Activated naive CD8-positive, alpha-beta T cell treated with anti-CD3 and anti-CD28 coated beads, Interleukin-2, amount 10 ng/mL, durations not matched to agents 7 days and 5 days (primary cell): ENCODE measurements at regions not wholly inside any gene's neighbourhood (a gene's known extent, or its start where the extent isn't known, plus 50 kb on each side); places are given as distances from the start of the nearest gene placed in this dataset.

Experiments
- ATAC-seq: fragments of 150-1000 bp; cut with Tn5 transposase; one replicate; pipeline ENCODE4 v1.10.0; 2021; ENCODE audit warnings: low read depth, moderate library complexity
- POLR2A ChIA-PET: fragments of 350-600 bp; sonication (Branson Sonifier 250); formaldehyde crosslinking; loops from one replicate; lab custom pipeline; 2021; ENCODE audit warnings: antibody characterized with exemption; lab: Charles Lee
- DNase-seq: peaks from one replicate; pipeline ENCODE4 v3.0.0; 2021
- H3K27ac Mint-ChIP-seq: one replicate; pipeline ENCODE4 v1.8.0; 2022; ENCODE audit warnings: mild to moderate bottlenecking, mixed read lengths
- H3K27me3 Mint-ChIP-seq: one replicate; pipeline ENCODE4 v1.8.0; 2022; ENCODE audit warnings: mild to moderate bottlenecking, moderate library complexity, mixed read lengths
- H3K36me3 Mint-ChIP-seq: one replicate; pipeline ENCODE4 v1.8.0; 2021; ENCODE audit warnings: mild to moderate bottlenecking, mixed read lengths
- H3K4me1 Mint-ChIP-seq: one replicate; pipeline ENCODE4 v1.8.0; 2021; ENCODE audit warnings: mixed read lengths
- H3K4me3 Mint-ChIP-seq: one replicate; pipeline ENCODE4 v1.8.0; 2022; ENCODE audit warnings: mild to moderate bottlenecking, moderate library complexity, mixed read lengths
- H3K9me3 Mint-ChIP-seq: one replicate; pipeline ENCODE4 v1.8.0; 2021; ENCODE audit warnings: mixed read lengths

DNA sequence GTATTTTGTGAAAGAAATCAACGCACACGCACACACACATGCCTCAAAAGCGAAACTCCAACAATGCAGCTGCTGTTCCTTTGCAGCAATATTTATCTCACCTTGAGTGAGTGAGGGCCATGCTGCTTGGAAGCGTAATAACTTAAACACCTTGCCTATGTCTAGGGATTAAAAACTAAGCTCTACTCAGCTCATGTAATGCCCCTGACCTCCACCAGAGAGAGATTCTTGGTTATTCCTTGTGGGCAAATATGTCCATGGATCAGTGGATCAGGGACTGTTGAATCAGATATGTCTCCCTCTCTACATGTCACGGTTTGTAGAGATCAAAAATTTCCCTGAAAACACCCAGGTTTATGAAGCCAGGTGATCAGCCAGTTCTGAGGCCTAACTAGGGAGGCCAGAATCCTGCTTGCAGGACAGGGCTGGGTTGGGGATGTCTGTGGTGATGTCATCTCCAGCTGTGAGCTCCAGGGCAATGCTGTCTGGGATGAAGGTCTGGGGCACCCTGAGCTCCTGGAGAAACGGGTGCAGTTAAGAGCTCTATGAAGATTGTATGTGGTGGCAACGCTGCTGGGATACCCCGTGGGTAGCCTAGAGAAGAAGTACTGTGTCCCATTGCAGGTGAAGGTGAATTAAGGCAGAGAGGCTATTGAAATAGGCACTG lies 149.4 kb downstream of the KCNJ12 start:
- Mint-ChIP-seq H3K4me3 (no peak overlapping the region), H3K9me3 (no peaks in the 10 kb centered on the region), H3K4me1 (no peaks in the 10 kb centered on the region), H3K27ac (no peak overlapping the region), H3K36me3 (no peaks in the 10 kb centered on the region), H3K27me3 (peaks cover 5% of the 10 kb centered on the region)
- POLR2A ChIA-PET, result no interaction called here
- no peak for ATAC-seq
- no peak for DNase-seq

DNA sequence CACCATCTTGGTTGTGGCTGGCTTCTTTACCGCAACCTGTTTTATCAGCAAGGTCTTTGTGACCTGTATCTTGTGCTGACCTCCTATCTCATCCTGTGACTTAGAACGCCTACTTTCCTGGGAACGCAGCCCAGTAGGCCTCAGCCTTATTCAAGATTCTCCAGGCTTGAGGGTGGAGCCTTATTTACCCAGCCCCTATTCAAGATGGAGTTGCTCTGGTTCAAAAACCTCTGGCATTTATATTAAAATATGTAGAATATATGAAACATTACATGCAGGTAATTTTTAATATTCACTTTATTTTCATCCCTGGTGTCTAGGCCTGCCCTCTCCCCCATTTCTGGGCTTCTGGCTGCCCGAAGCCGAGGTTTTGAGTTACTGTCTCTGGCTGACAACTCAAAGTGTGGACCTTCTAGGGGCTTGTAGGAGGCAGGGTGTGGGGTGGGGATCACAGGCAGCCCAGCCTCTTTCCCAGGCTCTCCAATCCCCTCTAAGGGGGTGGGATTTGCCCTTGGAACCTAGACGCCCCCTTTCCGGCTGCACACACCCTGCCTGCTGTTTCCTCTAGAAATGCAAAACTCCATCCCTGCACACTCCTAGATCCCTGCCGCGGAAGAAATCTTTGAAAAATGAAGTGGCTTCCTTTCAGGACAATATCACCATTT lies 152.0 kb downstream of the KCNJ12 start:
- Mint-ChIP-seq H3K9me3 (no peaks in the 10 kb centered on the region), H3K27ac (no peak overlapping the region), H3K4me1 (peaks cover 9% of the 10 kb centered on the region), H3K4me3 (no peak overlapping the region), H3K27me3 (peaks cover 2% of the 10 kb centered on the region), H3K36me3 (peaks cover 2% of the 10 kb centered on the region)
- no peak for DNase-seq
- POLR2A ChIA-PET, result no interaction called here
- no peak for ATAC-seq

DNA sequence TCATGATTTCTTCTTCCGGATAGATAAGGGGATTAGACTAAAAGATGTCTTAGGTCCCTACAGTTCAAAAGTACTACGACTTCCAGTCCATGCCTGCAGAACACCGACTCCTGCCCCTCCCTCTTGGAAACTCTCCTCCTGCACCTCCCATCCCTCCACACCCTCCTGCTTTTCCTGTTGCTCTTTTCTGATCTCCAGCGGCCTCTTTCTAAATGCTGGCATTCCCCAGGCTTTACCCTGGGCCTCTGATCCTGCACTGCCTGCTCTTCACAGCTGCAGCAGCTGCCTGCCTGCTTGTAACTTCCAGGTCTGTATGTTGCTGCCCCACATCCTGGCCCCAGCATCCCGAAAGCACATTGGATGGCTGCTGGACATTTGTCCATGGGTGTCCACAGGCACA lies 154.2 kb downstream of the KCNJ12 start:
- Mint-ChIP-seq H3K4me3 (no peak overlapping the region), H3K36me3 (peaks cover 8% of the 10 kb centered on the region), H3K4me1 (peaks cover 13% of the 10 kb centered on the region), H3K27ac (no peak overlapping the region), H3K9me3 (no peaks in the 10 kb centered on the region), H3K27me3 (no peaks in the 10 kb centered on the region)
- ATAC-seq (no peak), DNase-seq (no peak)
- POLR2A ChIA-PET, result no interaction called here

DNA sequence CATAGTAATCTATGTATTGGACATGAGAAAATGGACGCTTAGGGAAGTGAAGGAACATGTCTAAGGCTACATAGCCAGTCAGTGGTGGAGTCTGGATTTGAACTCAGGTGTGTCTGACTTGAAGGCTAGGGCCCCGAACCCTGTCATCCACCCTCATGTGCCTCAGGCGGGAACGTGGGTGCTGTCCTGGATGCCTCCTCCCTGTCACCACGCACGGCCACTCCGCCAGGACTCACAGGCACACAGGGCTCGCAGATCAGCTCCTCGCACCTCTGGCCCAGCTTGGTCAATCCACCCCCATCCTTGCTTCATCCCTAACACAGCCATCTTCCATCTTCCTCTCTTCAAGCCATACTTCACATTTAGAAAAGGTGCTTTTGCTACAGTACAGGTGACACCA lies 154.7 kb downstream of the KCNJ12 start:
- Mint-ChIP-seq H3K9me3 (no peaks in the 10 kb centered on the region), H3K4me3 (no peak overlapping the region), H3K27ac (no peak overlapping the region), H3K36me3 (peaks cover 13% of the 10 kb centered on the region), H3K4me1 (peaks cover 13% of the 10 kb centered on the region), H3K27me3 (no peaks in the 10 kb centered on the region)
- POLR2A ChIA-PET, result no interaction called here
- no peak for ATAC-seq
- no peak for DNase-seq

DNA sequence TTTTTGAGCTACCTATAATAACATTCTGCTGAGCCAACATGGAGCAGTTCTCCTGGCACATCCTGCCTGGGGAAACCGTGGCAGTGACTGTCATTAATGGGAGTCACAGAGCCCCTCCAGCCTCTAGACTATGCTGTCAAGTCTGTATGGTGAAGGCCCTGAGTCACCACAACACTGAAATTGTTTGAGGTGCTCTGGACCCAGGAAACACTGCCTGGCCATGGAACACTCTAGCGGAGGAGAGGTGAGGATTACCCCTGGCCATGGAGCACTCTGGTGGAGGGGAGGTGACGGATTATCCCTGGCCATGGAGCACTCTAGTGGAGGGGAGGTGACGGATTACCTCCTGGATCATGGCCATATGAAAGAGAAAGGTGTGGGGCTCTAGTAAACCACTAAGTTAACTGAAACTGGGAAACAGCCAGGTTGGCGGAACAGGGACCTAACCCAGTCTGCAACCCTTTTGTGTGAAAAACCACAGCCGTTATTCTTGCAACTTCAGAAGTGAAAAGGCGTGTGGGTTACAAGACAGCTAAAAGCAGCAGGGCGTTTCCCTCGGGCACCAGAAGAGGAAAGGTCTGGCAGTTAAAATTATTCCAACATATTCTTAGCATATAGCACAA lies 156.7 kb downstream of the KCNJ12 start:
- Mint-ChIP-seq H3K36me3 (peaks cover 24% of the 10 kb centered on the region), H3K4me3 (peak overlapping the region; percentile 45), H3K4me1 (peaks cover 13% of the 10 kb centered on the region), H3K27ac (no peak overlapping the region), H3K9me3 (peaks cover 8% of the 10 kb centered on the region), H3K27me3 (no peaks in the 10 kb centered on the region)
- DNase-seq, result no peak
- POLR2A ChIA-PET, result interaction anchor here (0.9 kb wide), 1 partner anchor 17 kb away, joined by 3 read pairs; no protein-coding TSS in a partner anchor
- ATAC-seq, result peak; percentile 39

DNA sequence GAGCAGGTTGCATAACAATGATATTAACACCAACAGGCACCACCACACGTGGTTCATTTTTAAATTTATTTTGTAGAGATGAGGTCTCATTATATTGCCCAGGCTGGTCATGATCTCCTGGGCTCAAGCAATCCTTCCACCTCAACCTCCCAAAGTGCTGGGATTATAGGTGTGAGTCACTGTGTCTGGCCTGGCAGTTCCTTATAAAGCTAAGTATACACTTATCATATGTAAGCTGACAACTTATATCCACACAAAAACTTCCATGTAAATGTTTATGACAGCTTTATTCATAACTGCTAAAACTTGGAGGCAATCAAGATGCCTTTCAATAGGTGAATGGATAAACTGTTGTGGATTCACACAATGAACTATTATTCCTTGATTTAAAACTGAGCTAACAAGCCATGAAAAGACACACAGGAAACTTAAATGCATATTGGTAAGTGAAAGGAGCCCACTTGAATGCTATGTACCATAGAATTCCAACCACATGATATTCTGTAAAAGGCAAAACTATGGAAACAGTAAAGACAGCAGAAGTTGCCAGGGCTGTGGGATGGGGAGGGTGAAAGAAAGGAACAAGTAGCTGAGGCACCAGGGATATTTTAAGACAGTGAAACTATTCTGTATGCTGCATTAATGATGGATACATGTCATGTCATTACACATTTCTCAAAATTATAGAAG lies 156.5 kb upstream of the KCNJ18 start:
- Mint-ChIP-seq H3K9me3 (peaks cover 12% of the 10 kb centered on the region), H3K36me3 (peaks cover 35% of the 10 kb centered on the region), H3K4me1 (peaks cover 14% of the 10 kb centered on the region), H3K27me3 (no peaks in the 10 kb centered on the region), H3K27ac (no peak overlapping the region), H3K4me3 (no peak overlapping the region)
- no peak for ATAC-seq
- DNase-seq, result no peak
- POLR2A ChIA-PET, result interaction anchor here (0.7 kb wide), 1 partner anchor 16 kb away, joined by 3 read pairs; no protein-coding TSS in a partner anchor

DNA sequence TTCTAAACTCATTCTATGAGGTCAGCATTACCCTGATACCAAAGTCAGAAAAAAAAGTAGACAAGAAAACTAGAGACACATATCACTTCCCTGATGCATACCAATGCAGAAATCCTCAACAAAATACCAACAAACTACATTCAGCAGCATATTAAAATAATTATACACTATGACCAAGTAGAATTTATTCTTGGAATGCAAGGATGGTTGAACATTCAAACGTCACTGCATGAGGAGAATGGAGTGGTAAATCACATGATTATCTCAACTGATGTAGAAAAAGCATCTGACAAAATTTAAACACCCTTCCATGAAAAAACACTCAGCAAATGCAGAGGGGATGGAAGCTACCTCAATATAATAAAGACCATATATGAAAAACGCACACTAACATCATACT lies 155.0 kb upstream of the KCNJ18 start:
- no peak for DNase-seq
- POLR2A ChIA-PET, result no interaction called here
- no peaks in the 10 kb centered on the region for H3K27me3 Mint-ChIP-seq
- H3K4me1 Mint-ChIP-seq, result peaks cover 12% of the 10 kb centered on the region
- ATAC-seq, result no peak
- H3K4me3 Mint-ChIP-seq, result no peak overlapping the region
- peaks cover 33% of the 10 kb centered on the region for H3K36me3 Mint-ChIP-seq
- peaks cover 12% of the 10 kb centered on the region for H3K9me3 Mint-ChIP-seq
- H3K27ac Mint-ChIP-seq, result no peak overlapping the region

DNA sequence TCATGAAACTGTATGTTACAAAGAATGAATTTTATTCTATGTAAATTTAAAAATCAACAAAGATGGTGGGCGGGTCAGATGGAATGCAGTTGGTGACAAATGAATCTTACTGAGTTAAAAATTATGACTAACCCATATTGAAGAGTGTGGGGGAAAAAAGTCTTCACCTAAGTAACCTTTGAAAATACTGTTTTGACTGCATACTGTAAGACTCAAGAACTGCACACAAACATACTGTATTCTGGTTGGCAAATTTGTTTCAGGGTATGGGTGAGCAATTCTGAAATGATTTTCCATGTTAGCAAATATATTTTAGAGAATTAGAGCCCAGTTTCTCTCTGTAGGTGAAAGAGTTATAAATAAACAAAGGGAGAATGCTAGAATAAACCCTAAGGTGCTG lies 153.7 kb upstream of the KCNJ18 start:
- H3K36me3 Mint-ChIP-seq, result peaks cover 33% of the 10 kb centered on the region
- peaks cover 12% of the 10 kb centered on the region for H3K9me3 Mint-ChIP-seq
- no peak overlapping the region for H3K27ac Mint-ChIP-seq
- no peak for ATAC-seq
- no peak overlapping the region for H3K4me3 Mint-ChIP-seq
- POLR2A ChIA-PET, result no interaction called here
- no peaks in the 10 kb centered on the region for H3K27me3 Mint-ChIP-seq
- DNase-seq, result no peak
- H3K4me1 Mint-ChIP-seq, result peaks cover 1% of the 10 kb centered on the region

DNA sequence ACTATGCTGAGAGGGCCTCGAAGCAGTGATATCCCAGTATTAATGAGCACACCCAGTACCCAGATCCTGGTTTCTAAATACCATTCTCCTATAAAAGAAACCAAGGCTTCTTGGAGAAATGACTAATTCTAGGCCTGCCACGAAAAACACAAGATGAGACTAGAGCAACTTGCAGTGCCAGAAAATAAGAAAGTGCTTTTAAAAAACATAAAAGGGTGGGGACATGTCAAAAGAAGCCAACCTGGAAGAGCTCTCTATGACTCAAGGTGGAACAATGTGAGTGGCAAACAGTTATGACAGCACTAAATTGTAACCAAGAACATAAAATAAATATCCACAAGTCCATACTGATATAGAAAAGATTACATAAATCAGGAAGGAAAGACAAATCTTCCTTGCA lies 153.2 kb upstream of the KCNJ18 start:
- POLR2A ChIA-PET, result no interaction called here
- H3K27ac Mint-ChIP-seq, result no peak overlapping the region
- H3K4me1 Mint-ChIP-seq, result peaks cover 1% of the 10 kb centered on the region
- H3K27me3 Mint-ChIP-seq, result no peaks in the 10 kb centered on the region
- peaks cover 12% of the 10 kb centered on the region for H3K9me3 Mint-ChIP-seq
- H3K4me3 Mint-ChIP-seq, result no peak overlapping the region
- ATAC-seq, result no peak
- H3K36me3 Mint-ChIP-seq, result peaks cover 35% of the 10 kb centered on the region
- no peak for DNase-seq

DNA sequence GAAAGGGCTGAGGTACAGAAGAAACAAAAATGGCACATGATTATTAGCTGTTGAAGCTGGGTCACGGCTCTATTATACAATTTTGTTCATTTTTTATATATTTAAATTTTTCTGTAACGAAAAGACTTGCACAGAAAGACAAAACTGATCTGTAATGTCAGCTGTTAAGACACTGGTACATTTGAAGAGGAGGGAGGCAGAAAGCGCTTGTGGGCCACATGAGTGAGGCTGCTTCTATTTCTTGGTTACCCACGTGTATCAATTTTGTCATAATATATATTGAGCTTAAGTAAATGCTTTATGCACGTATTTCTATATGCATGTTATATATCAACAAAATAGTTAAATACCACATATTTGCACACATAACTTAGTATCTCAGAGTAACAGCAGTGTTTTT lies 151.8 kb upstream of the KCNJ18 start:
- H3K36me3 Mint-ChIP-seq, result peaks cover 28% of the 10 kb centered on the region
- POLR2A ChIA-PET, result no interaction called here
- H3K9me3 Mint-ChIP-seq, result peaks cover 12% of the 10 kb centered on the region

DNA sequence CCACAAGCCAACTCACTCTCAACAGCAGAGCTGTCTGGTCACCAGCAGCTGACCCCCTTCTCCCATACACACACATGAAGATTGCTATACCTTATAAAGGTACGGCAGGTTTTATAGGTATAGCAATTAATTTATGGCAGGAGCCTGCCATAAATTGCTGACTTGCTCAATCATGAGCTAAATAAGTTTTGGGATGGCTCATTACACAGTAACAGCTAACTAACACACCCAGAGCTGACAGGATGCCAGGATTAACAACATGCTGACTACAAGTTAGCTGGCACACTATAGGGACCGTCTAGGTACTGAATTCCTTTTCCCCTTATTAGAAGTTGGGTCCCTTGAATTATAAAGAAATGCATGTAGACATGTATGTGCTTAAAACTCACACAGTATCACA lies 150.3 kb upstream of the KCNJ18 start:
- H3K27ac Mint-ChIP-seq, result no peak overlapping the region

More for the DNA sequence above, 151.8 kb upstream of the KCNJ18 start:
- DNase-seq (no peak), ATAC-seq (no peak)
- Mint-ChIP-seq H3K4me3 (no peak overlapping the region), H3K27me3 (no peaks in the 10 kb centered on the region), H3K4me1 (peaks cover 2% of the 10 kb centered on the region), H3K27ac (no peak overlapping the region)

DNA sequence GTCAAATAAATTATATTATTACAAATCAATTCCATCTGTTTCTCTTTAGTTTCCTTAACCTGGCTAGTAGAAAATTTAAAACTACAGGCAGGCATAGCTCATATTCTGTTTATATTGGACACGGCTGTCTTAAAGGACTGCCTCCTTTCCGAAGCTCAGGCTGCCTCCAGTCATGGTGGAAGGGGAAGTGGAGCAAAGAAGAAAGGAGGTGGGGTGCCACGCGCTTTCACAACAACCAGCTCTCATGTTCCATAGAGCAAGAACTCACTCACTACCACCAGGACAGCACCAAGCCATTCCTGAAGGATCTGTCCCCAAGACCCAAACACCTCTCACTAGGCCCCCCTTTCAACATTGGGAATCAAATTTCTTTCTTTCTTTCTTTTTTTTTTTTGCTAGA lies 149.3 kb upstream of the KCNJ18 start:
- H3K4me1 Mint-ChIP-seq, result peaks cover 11% of the 10 kb centered on the region
- ATAC-seq (no peak), DNase-seq (no peak)
- no peak overlapping the region for H3K4me3 Mint-ChIP-seq
- no peak overlapping the region for H3K27ac Mint-ChIP-seq
- POLR2A ChIA-PET, result interaction anchor here (0.7 kb wide), 1 partner anchor 170 kb away, joined by 3 read pairs; no protein-coding TSS in a partner anchor
- peaks cover 4% of the 10 kb centered on the region for H3K9me3 Mint-ChIP-seq
- no peaks in the 10 kb centered on the region for H3K27me3 Mint-ChIP-seq
- peaks cover 16% of the 10 kb centered on the region for H3K36me3 Mint-ChIP-seq

More for the DNA sequence above, 150.3 kb upstream of the KCNJ18 start:
- Mint-ChIP-seq H3K4me3 (no peak overlapping the region), H3K4me1 (peaks cover 10% of the 10 kb centered on the region), H3K27me3 (no peaks in the 10 kb centered on the region), H3K9me3 (peaks cover 10% of the 10 kb centered on the region), H3K36me3 (peaks cover 21% of the 10 kb centered on the region)
- DNase-seq (no peak), ATAC-seq (no peak)
- POLR2A ChIA-PET, result no interaction called here

DNA sequence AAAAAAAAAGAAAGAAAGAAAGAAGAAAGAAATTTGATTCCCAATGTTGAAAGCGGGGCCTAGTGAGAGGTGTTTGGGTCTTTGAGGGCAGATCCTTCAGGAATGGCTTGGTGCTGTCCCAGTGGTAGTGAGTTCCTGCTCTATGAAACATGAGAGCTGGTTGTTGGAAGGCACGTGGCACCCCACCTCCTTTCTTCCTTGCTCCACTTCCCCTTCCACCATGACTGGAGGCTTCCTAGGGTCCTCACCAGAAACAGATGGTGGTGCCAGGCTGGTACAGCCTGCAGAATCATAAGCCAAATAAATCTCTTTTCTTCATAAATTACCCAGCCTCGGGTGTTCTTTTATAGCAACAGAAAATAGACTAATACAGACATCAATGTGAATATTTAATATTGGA lies 147.3 kb upstream of the KCNJ18 start:
- Mint-ChIP-seq H3K27ac (no peak overlapping the region), H3K27me3 (no peaks in the 10 kb centered on the region), H3K4me1 (peaks cover 23% of the 10 kb centered on the region), H3K9me3 (no peaks in the 10 kb centered on the region), H3K36me3 (peaks cover 13% of the 10 kb centered on the region), H3K4me3 (no peak overlapping the region)
- POLR2A ChIA-PET, result no interaction called here
- ATAC-seq (no peak), DNase-seq (no peak)
